ENCODE measurements at regions not wholly inside any gene's neighbourhood (a gene's known extent, or its start where the extent isn't known, plus 50 kb on each side); places are given as distances from the start of the nearest gene placed in this dataset.

DNA sequence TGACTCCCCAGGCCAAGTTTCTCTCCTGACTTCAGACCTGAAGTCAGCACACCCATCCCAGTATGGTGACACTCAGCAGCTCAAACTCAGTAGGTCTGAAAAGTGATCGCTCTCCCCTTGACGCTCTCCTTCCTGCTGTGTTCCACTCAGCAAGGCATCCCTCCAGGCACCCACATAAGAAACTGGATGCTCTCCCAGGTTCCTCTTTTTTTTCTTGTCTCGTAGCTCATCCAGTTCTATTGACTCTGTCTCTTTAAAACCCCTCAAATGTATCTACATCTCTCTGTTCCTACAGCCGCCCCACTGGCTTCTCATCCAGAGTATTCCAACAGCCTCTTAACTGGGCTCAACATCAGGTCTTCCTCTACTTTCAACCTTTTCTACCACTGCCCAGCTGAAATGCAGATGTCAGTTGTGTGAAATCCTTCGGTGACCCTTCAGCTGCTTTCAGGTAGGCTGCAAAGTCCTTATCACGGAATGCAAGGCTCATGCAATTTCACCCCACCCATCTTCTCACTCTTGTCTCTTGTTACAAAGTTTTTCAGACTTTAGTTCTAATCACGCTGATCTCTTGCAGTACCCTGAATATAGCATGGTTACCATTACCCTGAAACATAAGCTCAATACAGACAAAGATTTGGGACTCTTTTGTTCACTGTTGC, 286.2 kb upstream of the POU3F1 start:
- Histone ChIP-seq H3K9me3 (ENCODE audit: control insufficient read depth, insufficient read depth, low read depth, low read length) (no peaks in the 10 kb centered on the region), H3K27me3 (ENCODE audit: control insufficient read depth, insufficient read depth, low read length) (no peaks in the 10 kb centered on the region), H3K4me3 (ENCODE audit: low read depth, low read length) (no peak overlapping the region), H3K36me3 (ENCODE audit: control insufficient read depth, insufficient read depth, low read length) (no peaks in the 10 kb centered on the region), H3K9ac (ENCODE audit: low read length) (no peak overlapping the region), H3K4me1 (ENCODE audit: control insufficient read depth, insufficient read depth, low read length) (0 out of 2 replicates have a peak, but pooled peaks cover 6% of the 10 kb centered on the region), H3K27ac (ENCODE audit: low read depth, low read length) (no peak overlapping the region)

DNA sequence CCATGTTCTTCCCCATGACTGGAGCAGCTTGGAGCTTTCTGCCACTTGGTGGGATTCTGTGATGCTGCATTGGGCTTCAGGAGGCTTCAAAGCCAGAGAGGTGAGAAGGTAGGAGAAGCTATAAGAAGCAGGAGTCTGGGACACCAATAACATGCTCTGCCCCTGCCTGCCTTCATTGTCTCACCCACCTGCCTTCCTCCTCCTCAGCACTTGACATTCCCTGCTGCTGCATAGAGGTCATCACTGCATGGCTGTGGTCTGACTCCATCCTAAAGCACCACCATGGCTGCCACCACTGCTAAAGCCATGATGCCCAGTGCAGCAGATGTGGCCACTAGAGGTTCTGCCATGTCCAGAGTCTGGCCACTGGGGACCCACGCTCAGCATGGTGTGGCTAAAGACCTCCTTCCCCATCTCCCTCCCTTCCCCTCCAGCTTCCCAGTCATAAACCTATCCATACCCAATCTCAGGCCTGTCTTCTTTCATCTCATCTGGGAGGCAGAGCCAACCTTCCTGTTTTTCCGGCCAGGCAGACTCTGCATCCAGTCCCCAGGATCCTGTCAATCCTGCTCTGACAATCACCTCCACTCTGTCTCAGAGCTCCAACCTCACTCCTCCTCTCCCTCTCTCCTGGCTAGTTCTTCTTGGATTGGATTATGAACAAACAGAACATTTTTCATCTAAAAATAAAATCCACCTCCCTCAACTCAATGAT, 285.1 kb upstream of the POU3F1 start:
- Histone ChIP-seq H3K9me3 (ENCODE audit: control insufficient read depth, insufficient read depth, low read depth, low read length) (no peaks in the 10 kb centered on the region), H3K27me3 (ENCODE audit: control insufficient read depth, insufficient read depth, low read length) (no peaks in the 10 kb centered on the region), H3K9ac (ENCODE audit: low read length) (no peak overlapping the region), H3K4me1 (ENCODE audit: control insufficient read depth, insufficient read depth, low read length) (no peaks in the 10 kb centered on the region), H3K4me3 (ENCODE audit: low read depth, low read length) (no peak overlapping the region), H3K36me3 (ENCODE audit: control insufficient read depth, insufficient read depth, low read length) (no peaks in the 10 kb centered on the region), H3K27ac (ENCODE audit: low read depth, low read length) (no peak overlapping the region)

DNA sequence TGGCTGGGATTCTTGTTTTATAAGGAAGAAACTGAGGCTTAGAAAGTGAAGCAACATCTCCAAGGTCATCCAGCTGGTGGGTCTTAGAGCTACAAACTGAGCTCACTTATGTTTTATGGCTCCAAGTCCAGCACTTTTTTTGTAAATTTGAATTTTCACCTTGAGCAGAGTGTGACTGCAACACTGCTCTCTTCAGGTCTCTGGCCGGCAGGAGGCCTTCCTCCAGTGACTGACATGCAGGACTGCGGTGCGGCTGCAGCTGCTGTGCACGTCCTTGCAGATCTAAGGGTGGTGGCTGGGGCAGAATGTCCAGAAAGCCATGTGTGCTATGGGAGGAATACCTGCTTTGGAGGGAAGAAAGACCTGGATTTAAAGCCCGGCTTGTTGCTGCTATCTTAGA, 284.2 kb upstream of the POU3F1 start:
- H3K27ac ChIP-seq (ENCODE audit: low read depth, low read length) = no peak overlapping the region
- H3K27me3 ChIP-seq (ENCODE audit: control insufficient read depth, insufficient read depth, low read length) = no peaks in the 10 kb centered on the region
- no peak overlapping the region for H3K4me3 ChIP-seq (ENCODE audit: low read depth, low read length)
- H3K4me1 ChIP-seq (ENCODE audit: control insufficient read depth, insufficient read depth, low read length) = no peaks in the 10 kb centered on the region
- H3K9me3 ChIP-seq (ENCODE audit: control insufficient read depth, insufficient read depth, low read depth, low read length) = no peaks in the 10 kb centered on the region
- no peaks in the 10 kb centered on the region for H3K36me3 ChIP-seq (ENCODE audit: control insufficient read depth, insufficient read depth, low read length)
- H3K9ac ChIP-seq (ENCODE audit: low read length) = no peak overlapping the region

DNA sequence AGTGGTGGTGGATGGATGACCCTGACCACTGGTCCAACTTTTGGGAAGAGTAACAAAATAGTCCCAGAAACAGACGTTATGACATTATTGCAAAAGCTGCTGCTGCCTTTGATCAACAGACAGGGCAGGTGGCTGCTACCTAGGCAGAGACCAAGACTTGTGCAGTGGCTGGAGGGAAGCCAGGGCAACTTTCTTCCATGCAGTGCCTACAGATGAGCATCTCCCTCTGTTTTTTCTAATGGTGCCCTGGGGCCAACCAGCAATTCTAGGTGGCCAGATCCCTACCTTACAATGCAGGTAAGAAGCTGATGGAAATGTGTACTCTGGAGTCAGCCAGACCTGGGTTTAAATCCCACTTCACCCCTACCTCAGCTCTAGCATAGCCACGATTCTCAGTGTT, 283.1 kb upstream of the POU3F1 start:
- Histone ChIP-seq H3K4me3 (ENCODE audit: low read depth, low read length) (no peak overlapping the region), H3K36me3 (ENCODE audit: control insufficient read depth, insufficient read depth, low read length) (no peaks in the 10 kb centered on the region), H3K9ac (ENCODE audit: low read length) (no peak overlapping the region), H3K9me3 (ENCODE audit: control insufficient read depth, insufficient read depth, low read depth, low read length) (0 out of 2 replicates have a peak, but pooled peaks cover 4% of the 10 kb centered on the region), H3K27ac (ENCODE audit: low read depth, low read length) (no peak overlapping the region), H3K27me3 (ENCODE audit: control insufficient read depth, insufficient read depth, low read length) (no peaks in the 10 kb centered on the region), H3K4me1 (ENCODE audit: control insufficient read depth, insufficient read depth, low read length) (no peaks in the 10 kb centered on the region)

DNA sequence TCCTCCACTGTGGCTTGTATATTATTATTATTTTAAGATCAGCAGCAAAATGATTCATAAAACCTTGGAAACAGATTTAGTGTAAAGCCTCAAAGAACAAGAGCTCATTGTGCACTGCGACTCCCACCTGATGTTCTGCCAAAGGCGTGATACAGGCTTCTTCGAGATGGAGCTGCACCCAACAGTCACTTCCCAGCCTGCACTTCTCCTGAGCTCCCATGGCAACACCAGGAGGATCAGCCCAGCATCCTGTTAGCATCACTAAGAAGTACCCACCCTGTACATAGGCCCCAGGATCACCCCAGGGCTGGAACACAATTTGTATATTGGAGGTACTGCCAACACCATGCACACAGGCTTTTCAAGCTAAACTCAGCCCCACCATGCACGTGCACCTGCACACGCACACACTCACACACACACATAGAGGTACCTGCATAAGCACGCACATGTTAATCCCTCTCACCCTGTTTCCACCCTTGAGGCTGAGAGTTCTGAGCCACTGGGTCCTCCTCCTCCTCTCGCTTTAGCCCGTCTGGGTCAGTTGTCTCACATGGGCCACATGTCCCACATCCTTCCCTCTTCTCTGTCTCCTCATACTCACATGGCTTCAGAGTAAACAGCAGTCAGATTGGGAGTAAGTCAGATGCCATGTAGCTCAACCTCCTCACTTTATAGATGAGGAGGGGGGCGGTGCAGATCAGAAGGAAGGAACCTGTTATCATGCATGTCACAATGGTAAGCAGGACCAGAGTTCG, 281.9 kb upstream of the POU3F1 start:
- 0 out of 2 replicates have a peak, but pooled peaks cover 5% of the 10 kb centered on the region for H3K9me3 ChIP-seq (ENCODE audit: control insufficient read depth, insufficient read depth, low read depth, low read length)

DNA sequence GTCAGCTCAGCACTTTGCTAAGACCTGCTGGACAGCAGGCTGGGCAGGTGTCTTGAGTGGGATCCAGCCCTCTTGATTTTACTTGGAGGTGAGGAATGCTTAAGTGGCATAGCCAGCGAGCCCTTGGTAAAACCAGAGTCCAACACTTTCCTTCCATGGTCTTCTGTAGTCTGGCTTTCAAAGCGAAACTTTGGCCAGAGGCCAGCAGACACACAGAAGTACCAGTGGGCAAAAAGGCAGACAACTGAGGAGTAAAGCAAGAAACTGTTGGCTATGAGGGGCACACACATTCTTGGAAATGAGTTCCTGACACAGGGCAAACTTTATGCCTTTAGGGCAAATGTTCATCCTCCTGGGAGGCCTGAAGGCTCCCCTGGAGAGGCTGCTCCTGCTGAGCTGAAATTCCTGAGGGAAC, 281.0 kb upstream of the POU3F1 start:
- Histone ChIP-seq H3K4me3 (ENCODE audit: low read depth, low read length) (no peak overlapping the region), H3K36me3 (ENCODE audit: control insufficient read depth, insufficient read depth, low read length) (no peaks in the 10 kb centered on the region), H3K27ac (ENCODE audit: low read depth, low read length) (no peak overlapping the region), H3K9me3 (ENCODE audit: control insufficient read depth, insufficient read depth, low read depth, low read length) (0 out of 2 replicates have a peak, but pooled peaks cover 5% of the 10 kb centered on the region), H3K4me1 (ENCODE audit: control insufficient read depth, insufficient read depth, low read length) (no peaks in the 10 kb centered on the region), H3K9ac (ENCODE audit: low read length) (no peak overlapping the region), H3K27me3 (ENCODE audit: control insufficient read depth, insufficient read depth, low read length) (no peaks in the 10 kb centered on the region)

More for the DNA sequence above, 281.9 kb upstream of the POU3F1 start:
- Histone ChIP-seq H3K36me3 (ENCODE audit: control insufficient read depth, insufficient read depth, low read length) (no peaks in the 10 kb centered on the region), H3K27ac (ENCODE audit: low read depth, low read length) (no peak overlapping the region), H3K4me3 (ENCODE audit: low read depth, low read length) (no peak overlapping the region), H3K4me1 (ENCODE audit: control insufficient read depth, insufficient read depth, low read length) (no peaks in the 10 kb centered on the region), H3K9ac (ENCODE audit: low read length) (no peak overlapping the region), H3K27me3 (ENCODE audit: control insufficient read depth, insufficient read depth, low read length) (no peaks in the 10 kb centered on the region)

DNA sequence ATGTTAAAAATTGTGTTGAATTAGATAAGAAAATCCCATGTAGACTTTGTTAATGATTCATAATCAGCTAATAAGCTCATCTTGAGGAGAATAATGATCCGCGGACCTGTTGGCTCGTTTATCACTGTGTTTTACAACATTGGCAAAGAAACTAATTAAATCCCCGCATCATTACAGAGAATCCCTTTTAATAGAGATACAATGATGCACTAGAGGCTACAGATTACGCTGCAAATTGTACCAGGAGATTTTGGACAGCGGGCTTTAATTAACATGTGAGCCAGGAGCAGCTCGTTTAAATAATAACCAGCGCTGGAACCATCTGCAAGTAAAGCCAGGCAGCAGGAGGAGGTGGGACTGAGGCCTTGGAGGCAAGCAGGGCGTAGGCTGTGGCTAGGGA, 280.3 kb upstream of the POU3F1 start:
- H3K4me1 ChIP-seq (ENCODE audit: control insufficient read depth, insufficient read depth, low read length) = no peaks in the 10 kb centered on the region
- no peaks in the 10 kb centered on the region for H3K27me3 ChIP-seq (ENCODE audit: control insufficient read depth, insufficient read depth, low read length)
- no peak overlapping the region for H3K27ac ChIP-seq (ENCODE audit: low read depth, low read length)
- H3K36me3 ChIP-seq (ENCODE audit: control insufficient read depth, insufficient read depth, low read length) = no peaks in the 10 kb centered on the region
- H3K4me3 ChIP-seq (ENCODE audit: low read depth, low read length) = no peak overlapping the region
- H3K9ac ChIP-seq (ENCODE audit: low read length) = no peak overlapping the region
- 0 out of 2 replicates have a peak, but pooled peaks cover 5% of the 10 kb centered on the region for H3K9me3 ChIP-seq (ENCODE audit: control insufficient read depth, insufficient read depth, low read depth, low read length)

DNA sequence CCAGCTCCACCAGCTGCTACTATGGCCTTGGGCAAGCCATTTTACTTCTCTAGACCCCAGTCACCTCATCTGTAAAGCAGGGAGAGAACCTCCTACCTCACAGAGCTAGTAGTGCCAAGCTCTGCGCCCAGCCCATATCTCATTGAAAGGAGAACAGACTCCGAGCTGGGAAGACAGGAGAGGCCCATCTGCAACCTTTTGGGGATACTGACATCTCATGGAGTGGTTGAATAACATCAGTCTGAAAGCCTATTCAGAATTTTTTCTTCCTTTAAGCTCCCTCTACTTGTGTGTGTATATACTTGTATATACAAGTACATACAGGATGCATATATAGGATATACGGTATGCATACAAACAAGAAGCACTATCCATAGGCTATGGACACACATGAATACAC, 279.5 kb upstream of the POU3F1 start:
- no peak overlapping the region for H3K27ac ChIP-seq (ENCODE audit: low read depth, low read length)
- no peaks in the 10 kb centered on the region for H3K27me3 ChIP-seq (ENCODE audit: control insufficient read depth, insufficient read depth, low read length)
- no peaks in the 10 kb centered on the region for H3K4me1 ChIP-seq (ENCODE audit: control insufficient read depth, insufficient read depth, low read length)
- no peak overlapping the region for H3K4me3 ChIP-seq (ENCODE audit: low read depth, low read length)
- H3K9me3 ChIP-seq (ENCODE audit: control insufficient read depth, insufficient read depth, low read depth, low read length) = 0 out of 2 replicates have a peak, but pooled peaks cover 5% of the 10 kb centered on the region
- no peak overlapping the region for H3K9ac ChIP-seq (ENCODE audit: low read length)
- H3K36me3 ChIP-seq (ENCODE audit: control insufficient read depth, insufficient read depth, low read length) = no peaks in the 10 kb centered on the region

DNA sequence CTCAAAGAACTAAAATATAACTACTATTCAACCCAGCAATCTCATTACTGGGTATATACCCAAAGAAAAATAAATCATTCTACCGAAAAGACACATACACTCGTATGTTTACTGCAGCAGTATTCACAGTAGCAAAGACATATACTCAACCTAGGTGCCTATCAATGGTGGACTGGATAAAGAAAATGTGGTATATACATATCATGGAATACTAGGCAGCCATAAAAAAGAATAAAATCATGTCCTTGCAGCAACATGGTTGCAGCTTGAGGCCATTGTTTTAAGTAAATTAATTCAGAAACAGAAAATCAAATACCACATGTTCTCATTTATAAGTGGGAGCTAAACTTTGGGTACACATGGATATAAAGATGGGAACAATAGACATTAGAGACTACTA, 266.2 kb upstream of the POU3F1 start:
- Histone ChIP-seq H3K9ac (ENCODE audit: low read length) (no peak overlapping the region), H3K27me3 (ENCODE audit: control insufficient read depth, insufficient read depth, low read length) (no peaks in the 10 kb centered on the region), H3K4me3 (ENCODE audit: low read depth, low read length) (no peak overlapping the region), H3K9me3 (ENCODE audit: control insufficient read depth, insufficient read depth, low read depth, low read length) (no peaks in the 10 kb centered on the region), H3K27ac (ENCODE audit: low read depth, low read length) (no peak overlapping the region), H3K4me1 (ENCODE audit: control insufficient read depth, insufficient read depth, low read length) (no peaks in the 10 kb centered on the region), H3K36me3 (ENCODE audit: control insufficient read depth, insufficient read depth, low read length) (no peaks in the 10 kb centered on the region)

DNA sequence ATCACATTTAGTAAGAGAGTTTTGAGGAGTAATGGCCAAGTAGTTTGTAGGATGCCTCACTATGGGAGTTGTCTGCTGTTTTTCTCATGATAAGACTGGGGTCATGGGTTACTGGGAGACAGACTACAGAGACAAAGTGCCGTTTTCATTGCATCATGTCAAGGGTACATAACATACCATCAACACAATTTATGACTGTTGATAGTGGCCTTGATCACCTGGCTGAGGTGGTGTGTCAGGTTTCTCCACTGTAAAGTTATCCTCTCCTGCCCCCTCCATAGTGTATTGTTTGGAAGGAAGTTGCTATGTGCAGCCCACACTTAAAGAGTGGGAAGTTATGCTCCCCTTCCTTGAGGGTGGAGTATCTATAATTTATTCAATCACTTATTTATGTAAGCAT, 263.5 kb upstream of the POU3F1 start:
- Histone ChIP-seq H3K4me3 (ENCODE audit: low read depth, low read length) (no peak overlapping the region), H3K36me3 (ENCODE audit: control insufficient read depth, insufficient read depth, low read length) (no peaks in the 10 kb centered on the region), H3K9me3 (ENCODE audit: control insufficient read depth, insufficient read depth, low read depth, low read length) (no peaks in the 10 kb centered on the region), H3K27me3 (ENCODE audit: control insufficient read depth, insufficient read depth, low read length) (no peaks in the 10 kb centered on the region), H3K4me1 (ENCODE audit: control insufficient read depth, insufficient read depth, low read length) (no peaks in the 10 kb centered on the region), H3K9ac (ENCODE audit: low read length) (no peak overlapping the region), H3K27ac (ENCODE audit: low read depth, low read length) (no peak overlapping the region)

DNA sequence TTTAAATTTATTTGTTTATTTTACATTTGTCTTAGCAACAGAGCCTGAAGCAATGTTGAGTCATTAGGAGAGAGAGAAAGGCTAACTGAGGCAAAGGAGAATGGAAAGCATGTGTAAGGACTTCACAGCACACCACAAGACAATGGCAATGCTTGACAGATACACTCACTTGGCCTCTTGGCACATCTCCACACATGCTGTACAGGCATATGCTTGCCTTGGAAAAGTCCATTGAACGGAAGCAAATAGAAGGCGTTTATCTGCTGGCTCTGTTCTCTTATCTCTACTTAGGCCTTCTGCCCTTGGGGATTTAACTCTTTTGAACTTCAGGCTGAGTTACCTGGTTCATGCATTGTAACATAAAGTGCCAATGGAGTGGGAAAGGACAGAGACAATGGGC, 262.2 kb upstream of the POU3F1 start:
- no peaks in the 10 kb centered on the region for H3K4me1 ChIP-seq (ENCODE audit: control insufficient read depth, insufficient read depth, low read length)
- H3K9me3 ChIP-seq (ENCODE audit: control insufficient read depth, insufficient read depth, low read depth, low read length) = no peaks in the 10 kb centered on the region
- H3K36me3 ChIP-seq (ENCODE audit: control insufficient read depth, insufficient read depth, low read length) = no peaks in the 10 kb centered on the region
- H3K27me3 ChIP-seq (ENCODE audit: control insufficient read depth, insufficient read depth, low read length) = no peaks in the 10 kb centered on the region
- no peak overlapping the region for H3K4me3 ChIP-seq (ENCODE audit: low read depth, low read length)
- no peak overlapping the region for H3K9ac ChIP-seq (ENCODE audit: low read length)
- H3K27ac ChIP-seq (ENCODE audit: low read depth, low read length) = no peak overlapping the region
